Tibial nerve (tissue), 4 donors: ENCODE measurements at regions not wholly inside any gene's neighbourhood (a gene's known extent, or its start where the extent isn't known, plus 50 kb on each side); places are given as distances from the start of the nearest gene placed in this dataset.
"Not testable (repeated sequence)": the region's sequence is repeated elsewhere in the genome, so short reads cannot be mapped to it uniquely, and the experiment has no call there.

Source experiments
- DNase-seq, 2 donors: peaks; one replicate each; pipeline ENCODE4 v3.0.0-alpha.2; 2019; ENCODE audit warnings: low spot score in 2 of 2
- H3K27ac ChIP-seq, 4 donors: fragments of 200-600 bp; sonication (generic) in 3 of 4; one replicate each; pipeline ENCODE4 v1.5.1; 2017 to 2019; ENCODE audit warnings: mild to moderate bottlenecking in 1 of 4
- H3K27me3 ChIP-seq, 2 donors: fragments of 200-600 bp; sonication (generic) in 1 of 2; one replicate each; pipeline versions ENCODE4 v1.5.1 to v1.6.0; 2017 to 2019
- H3K36me3 ChIP-seq, 3 donors: fragments of 200-600 bp; sonication (generic); one replicate each; pipeline ENCODE4 v1.5.1; 2018 to 2019
- H3K4me1 ChIP-seq, 4 donors: fragments of 200-600 bp; sonication (generic) in 3 of 4; one replicate each; pipeline ENCODE4 v1.5.1; 2017 to 2019
- H3K4me3 ChIP-seq, 4 donors: fragments of 200-600 bp; sonication (generic) in 3 of 4; one replicate each; pipeline ENCODE4 v1.5.1; 2017 to 2019; ENCODE audit warnings: mild to moderate bottlenecking in 1 of 4, moderate library complexity in 1 of 4
- H3K9me3 ChIP-seq, 4 donors: fragments of 200-600 bp; sonication (generic) in 3 of 4; one replicate each; pipeline ENCODE4 v1.5.1; 2017 to 2019
- WGBS, 2 donors: methylation state at CpG; one replicate each; pipeline ENCODE4 v1.1.5; 2018; 5-methylcytosine and 5-hydroxymethylcytosine counted together
- TF ChIP-seq, protein P1 (sequence below), 5 experiments: fragments of 200-600 bp in 3 of 5; fragments of 450-650 bp in 2 of 5; sonication (generic) in 3 of 5; IDR thresholded peaks; one replicate each; pipeline ENCODE4 v1.5.1; 2016 to 2019; ENCODE audit warnings: antibody characterized with exemption in 5 of 5, mild to moderate bottlenecking in 3 of 5, moderate library complexity in 2 of 5

DNA sequence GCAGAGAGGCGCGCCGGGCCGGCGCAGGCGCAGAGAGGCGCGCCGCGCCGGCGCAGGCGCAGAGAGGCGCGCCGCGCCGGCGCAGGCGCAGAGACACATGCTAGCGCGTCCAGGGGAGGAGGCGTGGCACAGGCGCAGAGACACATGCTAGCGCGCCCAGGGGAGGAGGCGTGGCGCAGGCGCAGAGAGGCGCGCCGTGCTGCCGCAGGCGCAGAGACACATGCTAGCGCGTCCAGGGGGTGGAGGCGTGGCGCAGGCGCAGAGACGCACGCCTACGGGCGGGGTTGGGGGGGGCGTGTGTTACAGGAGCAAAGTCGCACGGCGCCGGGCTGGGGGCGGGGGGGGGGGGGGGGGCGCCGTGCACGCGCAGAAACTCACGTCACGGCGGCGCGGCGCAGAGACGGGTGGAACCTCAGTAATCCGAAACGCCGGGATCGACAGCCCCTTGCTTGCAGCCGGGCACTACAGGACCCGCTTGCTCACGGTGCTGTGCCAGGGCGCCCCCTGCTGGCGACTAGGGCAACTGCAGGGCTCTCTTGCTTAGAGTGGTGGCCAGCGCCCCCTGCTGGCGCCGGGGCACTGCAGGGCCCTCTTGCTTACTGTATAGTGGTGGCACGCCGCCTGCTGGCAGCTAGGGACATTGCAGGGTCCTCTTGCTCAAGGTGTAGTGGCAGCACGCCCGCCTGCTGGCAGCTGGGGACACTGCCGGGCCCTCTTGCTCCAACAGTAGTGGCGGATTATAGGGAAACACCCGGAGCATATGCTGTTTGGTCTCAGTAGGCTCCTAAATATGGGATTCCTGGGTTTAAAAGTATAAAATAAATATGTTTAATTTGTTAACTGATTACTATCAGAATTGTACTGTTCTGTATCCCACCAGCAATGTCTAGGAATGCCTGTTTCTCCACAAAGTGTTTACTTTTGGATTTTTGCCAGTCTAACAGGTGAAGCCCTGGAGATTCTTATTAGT is 269.9 kb downstream of the OR4F29 start:
- 77 to 78% methylated on average over 48 to 64 of the region's 79 CpGs for WGBS, 2 donors
- DNase-seq: peak; percentile 39 to 55

GRCh38 chr1:180749-181205 is 270.7 kb downstream of the OR4F29 start:
- 87 to 88% methylated on average over 26 to 28 of the region's 28 CpGs for WGBS, 2 donors

More for the DNA sequence above, 269.9 kb downstream of the OR4F29 start:
- H3K4me1 ChIP-seq, H3K27ac ChIP-seq, H3K27me3 ChIP-seq, H3K9me3 ChIP-seq, H3K4me3 ChIP-seq, H3K36me3 ChIP-seq: not testable (repeated sequence)
- TF ChIP-seq, protein P1, sequence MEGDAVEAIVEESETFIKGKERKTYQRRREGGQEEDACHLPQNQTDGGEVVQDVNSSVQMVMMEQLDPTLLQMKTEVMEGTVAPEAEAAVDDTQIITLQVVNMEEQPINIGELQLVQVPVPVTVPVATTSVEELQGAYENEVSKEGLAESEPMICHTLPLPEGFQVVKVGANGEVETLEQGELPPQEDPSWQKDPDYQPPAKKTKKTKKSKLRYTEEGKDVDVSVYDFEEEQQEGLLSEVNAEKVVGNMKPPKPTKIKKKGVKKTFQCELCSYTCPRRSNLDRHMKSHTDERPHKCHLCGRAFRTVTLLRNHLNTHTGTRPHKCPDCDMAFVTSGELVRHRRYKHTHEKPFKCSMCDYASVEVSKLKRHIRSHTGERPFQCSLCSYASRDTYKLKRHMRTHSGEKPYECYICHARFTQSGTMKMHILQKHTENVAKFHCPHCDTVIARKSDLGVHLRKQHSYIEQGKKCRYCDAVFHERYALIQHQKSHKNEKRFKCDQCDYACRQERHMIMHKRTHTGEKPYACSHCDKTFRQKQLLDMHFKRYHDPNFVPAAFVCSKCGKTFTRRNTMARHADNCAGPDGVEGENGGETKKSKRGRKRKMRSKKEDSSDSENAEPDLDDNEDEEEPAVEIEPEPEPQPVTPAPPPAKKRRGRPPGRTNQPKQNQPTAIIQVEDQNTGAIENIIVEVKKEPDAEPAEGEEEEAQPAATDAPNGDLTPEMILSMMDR (IDR thresholded peaks at IDR 0.05): peak in 1 of 5 experiments; percentile 23

GRCh38 chr1:138842-139241 is 312.6 kb downstream of the OR4F29 start:
- not testable (repeated sequence) for DNase-seq, H3K36me3 ChIP-seq, H3K27ac ChIP-seq, H3K27me3 ChIP-seq, H3K9me3 ChIP-seq, H3K4me1 ChIP-seq, H3K4me3 ChIP-seq
- 88% methylated on average over 3 of the region's 4 CpGs; no CpG with 5 or more reads in 1 of the 2 donors for WGBS, 2 donors

More at GRCh38 chr1:180749-181205, 270.7 kb downstream of the OR4F29 start:
- not testable (repeated sequence) for H3K27ac ChIP-seq, H3K9me3 ChIP-seq, H3K27me3 ChIP-seq, H3K4me3 ChIP-seq, H3K36me3 ChIP-seq, H3K4me1 ChIP-seq
- peak; percentile 6 to 12 for DNase-seq

DNA sequence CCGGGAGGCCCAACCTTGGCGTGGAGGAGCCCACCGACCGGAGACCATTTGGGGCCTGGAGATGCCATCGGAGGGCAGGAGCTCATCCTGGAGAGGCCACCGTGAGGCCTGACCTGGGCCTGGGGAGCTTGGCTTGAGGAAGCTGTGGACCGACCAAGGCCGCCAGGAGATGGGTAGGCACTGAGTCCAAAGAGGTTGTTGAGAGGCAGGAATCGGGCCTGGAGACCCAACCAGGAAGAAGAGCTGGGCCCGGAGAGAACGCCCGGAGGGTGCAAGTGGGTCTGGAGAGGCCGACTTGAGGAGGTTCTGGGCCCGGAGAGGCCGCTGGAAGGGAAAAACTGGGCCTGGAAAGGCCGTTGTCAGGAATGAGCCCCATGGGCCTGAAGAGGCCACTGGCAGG is 313.8 kb downstream of the OR4F29 start:
- H3K27me3 ChIP-seq, H3K4me1 ChIP-seq, H3K9me3 ChIP-seq, H3K27ac ChIP-seq, H3K4me3 ChIP-seq, DNase-seq, H3K36me3 ChIP-seq: not testable (repeated sequence)
- 93 to 100% methylated on average over 2 to 8 of the region's 16 CpGs for WGBS, 2 donors

DNA sequence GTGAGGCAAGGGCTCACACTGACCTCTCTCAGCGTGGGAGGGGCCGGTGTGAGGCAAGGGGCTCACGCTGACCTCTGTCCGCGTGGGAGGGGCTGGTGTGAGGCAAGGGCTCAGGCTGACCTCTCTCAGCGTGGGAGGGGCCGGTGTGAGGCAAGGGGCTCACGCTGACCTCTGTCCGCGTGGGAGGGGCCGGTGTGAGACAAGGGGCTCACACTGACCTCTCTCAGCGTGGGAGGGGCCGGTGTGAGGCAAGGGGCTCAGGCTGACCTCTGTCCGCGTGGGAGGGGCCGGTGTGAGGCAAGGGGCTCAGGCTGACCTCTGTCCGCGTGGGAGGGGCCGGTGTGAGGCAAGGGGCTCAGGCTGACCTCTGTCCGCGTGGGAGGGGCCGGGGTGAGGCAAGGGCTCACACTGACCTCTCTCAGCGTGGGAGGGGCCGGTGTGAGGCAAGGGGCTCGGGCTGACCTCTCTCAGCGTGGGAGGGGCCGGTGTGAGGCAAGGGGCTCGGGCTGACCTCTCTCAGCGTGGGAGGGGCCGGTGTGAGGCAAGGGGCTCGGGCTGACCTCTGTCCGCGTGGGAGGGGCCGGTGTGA is 315.0 kb downstream of the OR4F29 start:
- not testable (repeated sequence) for H3K27me3 ChIP-seq, H3K36me3 ChIP-seq, H3K4me3 ChIP-seq, H3K9me3 ChIP-seq, DNase-seq, H3K4me1 ChIP-seq, H3K27ac ChIP-seq
- 93 to 94% methylated on average over 17 to 27 of the region's 34 CpGs for WGBS, 2 donors

GRCh38 chr1:134936-135335 is 316.5 kb downstream of the OR4F29 start:
- 85 to 93% methylated on average over 14 to 18 of the region's 21 CpGs for WGBS, 2 donors
- not testable (repeated sequence) for H3K36me3 ChIP-seq, DNase-seq, H3K9me3 ChIP-seq, H3K27ac ChIP-seq, H3K4me1 ChIP-seq, H3K27me3 ChIP-seq, H3K4me3 ChIP-seq

DNA sequence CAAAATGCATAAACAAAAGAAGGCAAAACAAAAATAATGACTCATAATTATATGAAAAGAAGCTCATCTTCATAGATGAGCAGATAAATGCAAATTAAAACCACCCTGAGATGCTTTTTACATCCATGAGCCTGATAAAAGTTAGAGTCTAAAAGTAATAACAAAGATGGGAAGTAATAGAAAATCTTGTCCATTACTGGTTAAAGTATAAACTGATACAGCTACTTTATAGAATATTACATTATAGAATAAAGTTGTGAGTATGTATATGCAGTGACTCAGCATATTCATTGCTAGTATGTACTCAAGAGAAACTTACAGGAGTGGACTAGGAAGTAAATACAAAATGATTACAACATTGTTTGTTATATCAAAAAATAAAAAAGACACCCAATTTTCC is 333.0 kb downstream of the OR4F29 start:
- H3K27me3 ChIP-seq, H3K4me1 ChIP-seq, H3K36me3 ChIP-seq, DNase-seq, H3K27ac ChIP-seq, H3K9me3 ChIP-seq, H3K4me3 ChIP-seq: not testable (repeated sequence)

- WGBS, 2 donors: 43 to 78% methylated on average over 1 to 2 of the region's 2 CpGs
- DNase-seq, H3K36me3 ChIP-seq, H3K9me3 ChIP-seq, H3K4me1 ChIP-seq, H3K4me3 ChIP-seq, H3K27me3 ChIP-seq, H3K27ac ChIP-seq: not testable (repeated sequence)
These were observed 335.9 kb downstream of the OR4F29 start for GRCh38 chr1:115534-115933.

- not testable (repeated sequence) for H3K27me3 ChIP-seq, H3K27ac ChIP-seq, H3K9me3 ChIP-seq, H3K4me3 ChIP-seq, H3K4me1 ChIP-seq, DNase-seq, H3K36me3 ChIP-seq
- WGBS, 2 donors: 47% methylated on average over 2 of the region's 3 CpGs; no CpG with 5 or more reads in 1 of the 2 donors
These were observed 346.7 kb downstream of the OR4F29 start for GRCh38 chr1:104776-105175.

- WGBS, 2 donors: 27% methylated on average over 2 of the region's 3 CpGs; no CpG with 5 or more reads in 1 of the 2 donors
- not testable (repeated sequence) for H3K27me3 ChIP-seq, H3K4me3 ChIP-seq, H3K4me1 ChIP-seq, H3K36me3 ChIP-seq, H3K9me3 ChIP-seq, DNase-seq, H3K27ac ChIP-seq
These were observed 352.0 kb downstream of the OR4F29 start for GRCh38 chr1:99481-99880.

- H3K4me1 ChIP-seq, H3K4me3 ChIP-seq, H3K27ac ChIP-seq, DNase-seq, H3K36me3 ChIP-seq, H3K27me3 ChIP-seq, H3K9me3 ChIP-seq: not testable (repeated sequence)
- WGBS, 2 donors: no CpG with 5 or more reads among the region's 1 CpG
These were observed 352.7 kb downstream of the OR4F29 start for GRCh38 chr1:98811-99210.

DNA sequence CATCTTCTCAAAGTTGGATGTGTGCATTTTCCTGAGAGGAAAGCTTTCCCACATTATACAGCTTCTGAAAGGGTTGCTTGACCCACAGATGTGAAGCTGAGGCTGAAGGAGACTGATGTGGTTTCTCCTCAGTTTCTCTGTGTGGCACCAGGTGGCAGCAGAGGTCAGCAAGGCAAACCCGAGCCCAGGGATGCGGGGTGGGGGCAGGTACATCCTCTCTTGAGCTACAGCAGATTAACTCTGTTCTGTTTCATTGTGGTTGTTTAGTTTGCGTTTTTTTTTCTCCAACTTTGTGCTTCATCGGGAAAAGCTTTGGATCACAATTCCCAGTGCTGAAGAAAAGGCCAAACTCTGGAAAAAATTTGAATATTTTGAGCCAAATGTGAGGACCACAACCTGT is 360.2 kb downstream of the OR4F29 start:
- not testable (repeated sequence) for H3K4me3 ChIP-seq, H3K36me3 ChIP-seq, H3K27me3 ChIP-seq, DNase-seq, H3K4me1 ChIP-seq, H3K9me3 ChIP-seq, H3K27ac ChIP-seq
- WGBS, 2 donors: no CpG with 5 or more reads among the region's 4 CpGs
